ENCODE measurements at regions not wholly inside any gene's neighbourhood (a gene's known extent, or its start where the extent isn't known, plus 50 kb on each side); places are given as distances from the start of the nearest gene placed in this dataset.

- Mint-ChIP-seq H3K27ac (no peak overlapping the region), H3K9me3 (peaks cover 0 to 10% of the 10 kb centered on the region in 2 experiments; a peak in 3 of 5 replicates), H3K4me1 (peaks cover 0 to 6% of the 10 kb centered on the region in 2 experiments; a peak in 2 of 4 replicates), H3K36me3 (ENCODE audit: insufficient read depth in 1 of 3, low read depth in 3 of 3) (peaks cover 0 to 6% (median 0%) of the 10 kb centered on the region in 3 experiments; a peak in 3 of 7 replicates), H3K27me3 (ENCODE audit: low read depth) (no peaks in the 10 kb centered on the region), H3K4me3 (no peak overlapping the region)
- no peak overlapping the region for H2BK120ac ChIP-seq (ENCODE audit: low read depth, low read length, poor library complexity, severe bottlenecking)
- no peak for TF ChIP-seq CTCF (conservative IDR thresholded peaks at IDR 0.05)
- H3T11ph ChIP-seq (ENCODE audit: low read length) = no peak overlapping the region
- H4K8ac ChIP-seq (replicated peaks; ENCODE audit: insufficient read length, low read depth, low read length) = no peak overlapping the region
- H2BK15ac ChIP-seq (ENCODE audit: low read depth, low read length) = no peak overlapping the region
- DNase-seq = no peak
- no peak overlapping the region for H3K56ac ChIP-seq (ENCODE audit: insufficient read length, low read depth, low read length)
- no peak overlapping the region for H3K4ac ChIP-seq (ENCODE audit: low read depth, low read length)
- no peak overlapping the region for H3K14ac ChIP-seq (ENCODE audit: insufficient read depth, low read length)
- H3K27ac ChIP-seq (ENCODE audit: insufficient read length, low read depth, low read length) = no peak overlapping the region
- no peaks in the 10 kb centered on the region for H3K27me3 ChIP-seq (ENCODE audit: insufficient read depth, low read length)
- H3K4me2 ChIP-seq (ENCODE audit: insufficient read depth, insufficient read length, low read length) = no peak overlapping the region
- no peaks in the 10 kb centered on the region for H3K9me3 ChIP-seq (ENCODE audit: control insufficient read depth, low read depth, low read length)
- H2AK5ac ChIP-seq (ENCODE audit: insufficient read length, low read length) = no peak overlapping the region
- no peaks in the 10 kb centered on the region for H4K20me1 ChIP-seq (ENCODE audit: control insufficient read depth, insufficient read depth, insufficient read length)
- H3K23me2 ChIP-seq (ENCODE audit: insufficient read length, low read depth, low read length, poor library complexity, severe bottlenecking) = no peaks in the 10 kb centered on the region
- H3K79me1 ChIP-seq (ENCODE audit: insufficient read depth, low read depth, low read length, poor library complexity, severe bottlenecking) = no peaks in the 10 kb centered on the region
- no peak overlapping the region for H3K23ac ChIP-seq (ENCODE audit: insufficient read length, low read depth, low read length)
- no peak overlapping the region for H3K18ac ChIP-seq (ENCODE audit: insufficient read length, low read depth, low read length)
- no peaks in the 10 kb centered on the region for H3K4me1 ChIP-seq (ENCODE audit: insufficient read depth, low read length)
- H3K79me2 ChIP-seq (ENCODE audit: insufficient read depth, low read length) = no peaks in the 10 kb centered on the region
- no peak overlapping the region for H4K5ac ChIP-seq (ENCODE audit: insufficient read length, low read depth, low read length)
- no peak overlapping the region for H2AFZ ChIP-seq (ENCODE audit: low read length)
- no CpG with 5 or more reads among the region's 19 CpGs for WGBS (ENCODE audit: extremely low coverage, insufficient read length, low lambda C conversion rate)
- no peak overlapping the region for H2BK5ac ChIP-seq (ENCODE audit: insufficient read length, low read length)
- no peak overlapping the region for H2BK12ac ChIP-seq (ENCODE audit: insufficient read length, low read depth, low read length)
- no peak overlapping the region for H3K9ac ChIP-seq (ENCODE audit: extremely low read depth, insufficient read length, low read length)
- H2BK20ac ChIP-seq (ENCODE audit: low read depth, low read length, poor library complexity, severe bottlenecking) = no peak overlapping the region
- no peak overlapping the region for H4K91ac ChIP-seq (ENCODE audit: insufficient read length, low read depth, low read length)
These were observed 117.2 kb downstream of the C7orf25 start for GRCh38 chr7:42794673-42795072.
